Astrocyte of the spinal cord (primary cell): ENCODE measurements at regions not wholly inside any gene's neighbourhood (a gene's known extent, or its start where the extent isn't known, plus 50 kb on each side); places are given as distances from the start of the nearest gene placed in this dataset.

Experiments
- DNase-seq: peaks from one replicate; pipeline ENCODE4 v3.0.0; 2011; ENCODE audit warnings: low read depth, low spot score
- H3K4me3 ChIP-seq: 2 replicates; pipeline ENCODE4 v1.5.1; 2011; ENCODE audit warnings: low read depth, mild to moderate bottlenecking, low read length, moderate library complexity
- in situ Hi-C: cut with HindIII; loops from 2 replicates; pipeline ENCODE4 v1.10.0; 2017; ENCODE audit warnings: low sequenced_read_pairs
- TF ChIP-seq, protein P1 (sequence below): IDR thresholded peaks from 2 replicates; pipeline ENCODE4 v1.5.1; 2012; ENCODE audit warnings: low read depth, mild to moderate bottlenecking, low read length, inconsistent platforms

DNA sequence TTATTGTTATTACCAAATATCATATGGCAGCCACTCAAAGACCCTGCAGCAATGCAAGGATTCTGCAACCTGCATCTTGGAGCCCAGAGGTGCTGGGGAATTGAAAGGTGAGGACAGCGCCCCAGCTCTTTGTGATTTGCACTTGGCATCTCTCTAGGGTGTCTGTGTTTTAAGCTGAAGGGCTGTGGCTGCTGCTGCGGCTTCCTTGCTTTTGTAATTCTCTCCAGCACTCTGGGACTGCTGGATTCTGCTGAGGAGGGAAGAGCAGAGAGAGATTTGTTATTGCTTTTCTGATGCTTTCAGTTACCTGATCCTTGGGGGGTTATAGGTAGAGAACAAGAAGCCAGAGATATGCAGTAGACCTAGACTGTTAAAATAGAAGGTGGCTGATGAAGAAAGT lies 562.4 kb downstream of the EBF1 start:
- no peak overlapping the region for H3K4me3 ChIP-seq
- in situ Hi-C loops, result no loop called here
- TF ChIP-seq, protein P1, sequence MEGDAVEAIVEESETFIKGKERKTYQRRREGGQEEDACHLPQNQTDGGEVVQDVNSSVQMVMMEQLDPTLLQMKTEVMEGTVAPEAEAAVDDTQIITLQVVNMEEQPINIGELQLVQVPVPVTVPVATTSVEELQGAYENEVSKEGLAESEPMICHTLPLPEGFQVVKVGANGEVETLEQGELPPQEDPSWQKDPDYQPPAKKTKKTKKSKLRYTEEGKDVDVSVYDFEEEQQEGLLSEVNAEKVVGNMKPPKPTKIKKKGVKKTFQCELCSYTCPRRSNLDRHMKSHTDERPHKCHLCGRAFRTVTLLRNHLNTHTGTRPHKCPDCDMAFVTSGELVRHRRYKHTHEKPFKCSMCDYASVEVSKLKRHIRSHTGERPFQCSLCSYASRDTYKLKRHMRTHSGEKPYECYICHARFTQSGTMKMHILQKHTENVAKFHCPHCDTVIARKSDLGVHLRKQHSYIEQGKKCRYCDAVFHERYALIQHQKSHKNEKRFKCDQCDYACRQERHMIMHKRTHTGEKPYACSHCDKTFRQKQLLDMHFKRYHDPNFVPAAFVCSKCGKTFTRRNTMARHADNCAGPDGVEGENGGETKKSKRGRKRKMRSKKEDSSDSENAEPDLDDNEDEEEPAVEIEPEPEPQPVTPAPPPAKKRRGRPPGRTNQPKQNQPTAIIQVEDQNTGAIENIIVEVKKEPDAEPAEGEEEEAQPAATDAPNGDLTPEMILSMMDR, result no peak

DNA sequence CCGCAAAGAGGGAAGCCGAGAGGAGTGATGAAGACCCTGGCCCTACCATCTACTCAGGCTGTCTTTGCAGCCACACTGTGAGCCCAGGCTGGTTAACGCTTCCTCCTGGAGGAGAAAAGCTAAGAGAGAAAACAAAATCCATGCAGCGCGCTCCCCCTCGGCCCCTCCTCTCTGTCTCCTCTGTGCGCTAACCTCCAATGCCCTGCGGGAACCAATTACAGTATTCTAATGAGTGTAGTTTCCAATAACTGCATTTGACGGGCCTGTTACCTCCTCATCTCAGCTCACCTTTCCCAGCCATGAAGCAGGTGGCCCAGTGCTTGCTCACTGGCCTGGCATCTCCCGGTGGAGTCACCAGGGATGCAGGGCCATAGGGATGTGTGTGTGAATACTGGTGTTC lies 565.5 kb downstream of the EBF1 start:
- TF ChIP-seq, protein P1, result no peak
- in situ Hi-C loops, result no loop called here
- no peak for DNase-seq
- H3K4me3 ChIP-seq, result no peak overlapping the region

More for the DNA sequence above, 562.4 kb downstream of the EBF1 start:
- no peak for DNase-seq

DNA sequence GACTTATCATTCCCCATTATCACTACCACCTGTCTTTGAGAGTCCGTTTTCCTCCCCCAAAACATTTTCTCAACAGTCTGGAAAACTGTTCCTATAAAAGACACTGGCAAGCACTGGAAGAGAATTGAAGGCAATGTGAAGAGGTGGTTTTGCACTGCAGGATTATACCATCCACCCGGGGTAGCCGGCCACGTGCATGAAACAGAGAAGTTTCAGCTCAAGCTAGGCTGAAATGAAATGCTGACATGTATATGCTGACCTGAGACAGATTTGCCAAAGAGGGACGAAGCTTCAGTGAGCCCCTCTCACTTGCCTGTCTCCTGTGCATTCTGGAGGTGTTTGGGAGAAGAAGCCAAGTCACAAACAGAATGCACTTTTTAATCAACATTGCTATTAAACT lies 567.0 kb downstream of the EBF1 start:
- H3K4me3 ChIP-seq, result no peak overlapping the region
- in situ Hi-C loops, result no loop called here
- TF ChIP-seq, protein P1, result no peak
- DNase-seq, result no peak

DNA sequence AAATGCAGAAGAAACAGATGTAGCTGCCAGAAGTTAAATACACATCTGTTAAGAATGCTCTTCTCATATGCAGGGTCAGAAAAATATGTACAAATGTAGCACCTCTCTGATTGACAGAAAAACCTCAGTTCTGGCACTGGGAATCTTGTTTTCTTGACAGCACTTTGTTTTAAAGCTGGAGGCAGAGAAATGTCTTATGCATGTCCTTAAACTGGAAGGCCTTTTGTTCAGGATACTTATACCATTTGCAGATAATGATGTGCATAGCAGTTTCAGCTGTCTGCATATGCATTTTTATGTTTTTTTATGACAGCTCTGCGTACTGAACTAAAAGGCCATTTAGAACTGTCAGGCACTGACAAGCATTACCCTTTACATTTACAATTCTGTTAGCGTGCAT lies 567.9 kb downstream of the EBF1 start:
- in situ Hi-C loops, result no loop called here
- TF ChIP-seq, protein P1, result no peak
- no peak for DNase-seq
- no peak overlapping the region for H3K4me3 ChIP-seq

DNA sequence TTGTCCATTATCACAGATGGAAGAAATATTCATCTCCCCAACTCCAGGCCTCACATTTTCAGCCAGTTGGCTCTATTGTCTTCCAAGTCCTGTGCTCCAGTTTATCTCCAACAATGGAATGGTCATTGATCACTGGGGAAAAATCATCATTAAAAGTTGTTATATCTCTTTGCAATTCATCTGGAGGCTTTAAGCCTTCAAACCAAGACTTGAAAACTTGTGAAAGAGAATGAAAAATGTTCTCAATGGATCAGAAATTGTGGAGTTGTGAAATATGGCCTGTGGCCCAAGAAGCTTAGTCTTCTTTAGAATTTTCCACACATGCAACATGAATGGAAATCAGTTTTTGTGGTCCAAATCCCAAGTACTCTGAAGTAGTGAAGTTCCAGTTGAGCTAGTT lies 569.6 kb downstream of the EBF1 start:
- DNase-seq, result no peak
- no peak overlapping the region for H3K4me3 ChIP-seq
- TF ChIP-seq, protein P1, result no peak
- in situ Hi-C loops, result no loop called here

DNA sequence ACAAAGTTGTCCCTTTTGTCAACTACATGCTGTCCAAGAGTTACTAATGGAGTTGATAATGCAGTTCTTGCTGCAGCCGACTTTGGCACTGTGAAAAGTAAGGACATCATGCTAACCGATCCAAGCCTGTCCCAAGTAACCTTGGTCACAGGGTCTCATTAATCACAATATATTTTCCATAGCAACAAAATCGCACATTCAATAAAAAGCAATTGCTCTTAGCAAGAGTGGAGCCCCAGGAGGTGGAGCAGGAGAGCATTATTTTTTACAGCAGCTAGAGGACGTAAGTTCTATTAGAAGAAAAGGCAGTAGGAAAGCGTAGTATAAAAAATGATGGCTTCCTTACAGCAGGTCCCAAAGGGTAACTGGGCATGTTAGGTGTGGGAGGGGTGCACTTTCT lies 570.3 kb downstream of the EBF1 start:
- in situ Hi-C loops, result no loop called here

DNA sequence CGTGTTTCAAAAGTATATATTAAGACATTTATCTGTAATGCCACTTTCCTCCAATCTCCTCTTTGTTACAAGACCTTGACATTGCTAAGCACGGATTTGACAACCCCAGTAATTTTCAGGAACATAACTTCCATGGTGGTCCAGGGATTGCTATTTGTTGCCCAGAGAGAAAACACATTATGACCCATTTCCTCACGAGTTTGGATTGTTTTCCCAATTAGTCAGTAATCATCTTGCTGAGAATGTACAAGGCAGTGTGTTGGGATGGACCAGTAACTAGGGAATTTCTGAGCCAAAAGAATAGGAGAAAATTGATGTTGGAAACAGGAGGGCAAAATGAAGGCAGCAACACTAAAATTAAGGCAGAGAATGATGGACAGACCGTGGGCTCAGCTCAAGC lies 574.1 kb downstream of the EBF1 start:
- in situ Hi-C loops, result no loop called here
- TF ChIP-seq, protein P1, result no peak

More for the DNA sequence above, 570.3 kb downstream of the EBF1 start:
- no peak overlapping the region for H3K4me3 ChIP-seq
- no peak for DNase-seq
- TF ChIP-seq, protein P1, result no peak

More for the DNA sequence above, 574.1 kb downstream of the EBF1 start:
- no peak for DNase-seq
- H3K4me3 ChIP-seq, result no peak overlapping the region
